Heart left ventricle (tissue), 16 donors: ENCODE measurements at regions not wholly inside any gene's neighbourhood (a gene's known extent, or its start where the extent isn't known, plus 50 kb on each side); places are given as distances from the start of the nearest gene placed in this dataset.
A peak's percentile ranks its signal among the peaks of the same experiment; 100 is the strongest.

ENCODE experiments used
- ATAC-seq, 4 donors: fragments of 200-7000 bp; cut with Tn5 transposase; one replicate each; pipeline ENCODE4 v1.9.1; 2020 to 2022; ENCODE audit warnings: moderate library complexity in 4 of 4, mild to moderate bottlenecking in 3 of 4, moderate number of reproducible peaks in 1 of 4
- DNase-seq, 5 donors: peaks; one replicate each; pipeline ENCODE4 v3.0.0-alpha.2; 2020
- H3K27ac ChIP-seq, 12 donors: fragments of 200-600 bp; sonication (generic) in 4 of 12; one replicate each; pipeline versions ENCODE4 v1.5.0 to v1.8.0; 2016 to 2022; ENCODE audit warnings: mild to moderate bottlenecking in 2 of 12
- H3K27me3 ChIP-seq, 9 donors: fragments of 200-600 bp; sonication (generic) in 2 of 9; one replicate each; pipeline versions ENCODE4 v1.5.1 to v1.8.0; 2016 to 2022; ENCODE audit warnings: mild to moderate bottlenecking in 3 of 9
- H3K36me3 ChIP-seq, 9 donors: fragments of 200-600 bp; sonication (generic) in 2 of 9; one replicate each; pipeline versions ENCODE4 v1.5.0 to v1.8.0; 2018 to 2022; ENCODE audit warnings: mild to moderate bottlenecking in 2 of 9
- H3K4me1 ChIP-seq, 12 donors: fragments of 200-600 bp; sonication (generic) in 4 of 12; one replicate each; pipeline versions ENCODE4 v1.5.0 to v1.8.0; 2016 to 2022; ENCODE audit warnings: mild to moderate bottlenecking in 3 of 12
- H3K4me3 ChIP-seq, 12 donors: fragments of 200-600 bp; sonication (generic) in 4 of 12; one replicate each; pipeline versions ENCODE4 v1.5.0 to v1.8.0; 2017 to 2022; ENCODE audit warnings: mild to moderate bottlenecking in 9 of 12, moderate library complexity in 4 of 12
- H3K9me3 ChIP-seq, 12 donors: fragments of 200-600 bp; sonication (generic) in 4 of 12; one replicate each; pipeline versions ENCODE4 v1.5.0 to v1.8.0; 2016 to 2022; ENCODE audit warnings: mild to moderate bottlenecking in 1 of 12
- POLR2A ChIP-seq, 2 donors: fragments of 450-650 bp; IDR thresholded peaks; one replicate each; pipeline ENCODE4 v1.6.1; 2017; ENCODE audit warnings: antibody characterized with exemption in 2 of 2, mild to moderate bottlenecking in 2 of 2, moderate library complexity in 2 of 2
- WGBS, 4 donors: extraction: QIAGEN DNeasy Blood & Tissue Kit in 2 of 4; methylation state at CpG; one replicate each; pipeline versions ENCODE4 v1.1.5 to v1.1.7; 2013 to 2018; 5-methylcytosine and 5-hydroxymethylcytosine counted together
- intact Hi-C, 10 donors: fragments of 100-400 bp; cut with DNase I; formaldehyde crosslinking; loops; one replicate each; pipeline versions ENCODE4 v1.11.1 to v1.14.2; 2022
- TF ChIP-seq, protein P1 (sequence below), 12 donors: fragments of 200-600 bp; sonication (generic) in 4 of 12; IDR thresholded peaks; one replicate each; pipeline versions ENCODE4 v1.5.0 to v1.8.0; 2018 to 2022; ENCODE audit warnings: antibody characterized with exemption in 12 of 12, mild to moderate bottlenecking in 5 of 12
- donor health status: ischemic (EF 13 %, LVEDD 7.1; RV severe dilation, severe dysfunction).
- donor health status: healthy with polysubstance abuse.
- donor health status: DM: no; HTN: yes; CAD: no.
- donor health status: DM: no; HTN: no; CAD: no.
- donor health status: ischemic (EF 25% LVEDD 6.9; RV normal size, moderate dysfunction).
- donor health status: ischemic (EF 25% LVEDD 5.7; RV mildly dilated, moderate dysfunction).
- donor health status: healthy.
- donor health status: DM: yes; HTN: yes; CAD: no.
- donor health status: ischemic (EF 35%, LVEDD 5.7; RV mildly dilated, moderate dysfunction).
- donor health status: nonischemic (EF 11% LVEDD 7.7; RV severe dilation, severe dysfunction).
- donor health status: DM: yes; HTN: yes; CAD: no.
- donor health status: PGD.
- donor health status: ischemic (EF 29% LVEDD 5.4; RV normal size, mild dysfunction).
- donor health status: nonischemic (EF 23%, LVEDD 6.1; RV moderate dilation, normal function).

DNA sequence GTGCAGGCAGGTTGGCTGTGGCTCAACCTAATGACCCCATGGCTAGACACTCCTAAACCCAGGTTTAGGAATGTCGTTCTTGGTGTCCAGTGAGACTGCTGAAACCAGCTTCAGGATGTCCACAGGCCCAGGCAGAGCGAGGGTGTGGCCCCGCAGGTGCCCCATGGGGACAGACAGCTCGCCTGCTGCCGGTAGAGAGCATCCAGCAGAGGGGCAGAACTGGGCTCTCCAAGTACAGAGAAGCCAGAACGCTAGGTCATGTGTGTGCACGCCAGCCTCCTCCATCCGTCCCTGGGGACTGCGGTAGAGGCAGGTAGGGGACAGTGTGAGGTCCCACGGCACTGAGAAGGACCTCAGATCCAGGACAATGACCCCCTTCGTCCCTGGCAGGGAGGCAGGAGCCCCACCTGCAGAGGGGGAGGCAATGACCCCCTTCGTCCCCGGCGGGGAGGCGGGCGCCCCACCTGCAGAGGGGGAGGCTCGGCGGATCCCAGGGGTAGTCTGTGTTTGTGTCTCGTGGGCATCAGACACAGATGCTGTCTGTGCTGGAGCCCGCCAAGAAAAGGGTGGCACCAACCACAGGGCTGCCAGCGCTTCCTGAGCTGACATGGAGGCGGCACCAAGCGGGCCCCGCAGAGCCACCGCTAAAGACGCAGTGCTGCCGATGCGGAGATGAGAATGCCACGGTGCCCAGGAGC lies 118.4 kb downstream of the FAM53A start:
- DNase-seq, result peak in 3 of 5 donors; percentile 15 to 55 (median 18)
- ATAC-seq, result no peak
- Histone ChIP-seq H3K27ac (no peak overlapping the region), H3K36me3 (no peaks in the 10 kb centered on the region), H3K4me1 (no peaks in the 10 kb centered on the region), H3K9me3 (no peaks in the 10 kb centered on the region), H3K4me3 (no peak overlapping the region), H3K27me3 (peaks cover 0 to 66% (median 28%) of the 10 kb centered on the region in 9 donors)
- intact Hi-C loops, result no loop called here
- whole genome bisulfite sequencing, 4 donors, result 69 to 78% (median 75%) methylated on average over 25 to 29 of the region's 29 CpGs
- no peak for TF ChIP-seq POLR2A (IDR thresholded peaks at IDR 0.05)
- TF ChIP-seq, protein P1, sequence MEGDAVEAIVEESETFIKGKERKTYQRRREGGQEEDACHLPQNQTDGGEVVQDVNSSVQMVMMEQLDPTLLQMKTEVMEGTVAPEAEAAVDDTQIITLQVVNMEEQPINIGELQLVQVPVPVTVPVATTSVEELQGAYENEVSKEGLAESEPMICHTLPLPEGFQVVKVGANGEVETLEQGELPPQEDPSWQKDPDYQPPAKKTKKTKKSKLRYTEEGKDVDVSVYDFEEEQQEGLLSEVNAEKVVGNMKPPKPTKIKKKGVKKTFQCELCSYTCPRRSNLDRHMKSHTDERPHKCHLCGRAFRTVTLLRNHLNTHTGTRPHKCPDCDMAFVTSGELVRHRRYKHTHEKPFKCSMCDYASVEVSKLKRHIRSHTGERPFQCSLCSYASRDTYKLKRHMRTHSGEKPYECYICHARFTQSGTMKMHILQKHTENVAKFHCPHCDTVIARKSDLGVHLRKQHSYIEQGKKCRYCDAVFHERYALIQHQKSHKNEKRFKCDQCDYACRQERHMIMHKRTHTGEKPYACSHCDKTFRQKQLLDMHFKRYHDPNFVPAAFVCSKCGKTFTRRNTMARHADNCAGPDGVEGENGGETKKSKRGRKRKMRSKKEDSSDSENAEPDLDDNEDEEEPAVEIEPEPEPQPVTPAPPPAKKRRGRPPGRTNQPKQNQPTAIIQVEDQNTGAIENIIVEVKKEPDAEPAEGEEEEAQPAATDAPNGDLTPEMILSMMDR (IDR thresholded peaks at IDR 0.05), result no peak

DNA sequence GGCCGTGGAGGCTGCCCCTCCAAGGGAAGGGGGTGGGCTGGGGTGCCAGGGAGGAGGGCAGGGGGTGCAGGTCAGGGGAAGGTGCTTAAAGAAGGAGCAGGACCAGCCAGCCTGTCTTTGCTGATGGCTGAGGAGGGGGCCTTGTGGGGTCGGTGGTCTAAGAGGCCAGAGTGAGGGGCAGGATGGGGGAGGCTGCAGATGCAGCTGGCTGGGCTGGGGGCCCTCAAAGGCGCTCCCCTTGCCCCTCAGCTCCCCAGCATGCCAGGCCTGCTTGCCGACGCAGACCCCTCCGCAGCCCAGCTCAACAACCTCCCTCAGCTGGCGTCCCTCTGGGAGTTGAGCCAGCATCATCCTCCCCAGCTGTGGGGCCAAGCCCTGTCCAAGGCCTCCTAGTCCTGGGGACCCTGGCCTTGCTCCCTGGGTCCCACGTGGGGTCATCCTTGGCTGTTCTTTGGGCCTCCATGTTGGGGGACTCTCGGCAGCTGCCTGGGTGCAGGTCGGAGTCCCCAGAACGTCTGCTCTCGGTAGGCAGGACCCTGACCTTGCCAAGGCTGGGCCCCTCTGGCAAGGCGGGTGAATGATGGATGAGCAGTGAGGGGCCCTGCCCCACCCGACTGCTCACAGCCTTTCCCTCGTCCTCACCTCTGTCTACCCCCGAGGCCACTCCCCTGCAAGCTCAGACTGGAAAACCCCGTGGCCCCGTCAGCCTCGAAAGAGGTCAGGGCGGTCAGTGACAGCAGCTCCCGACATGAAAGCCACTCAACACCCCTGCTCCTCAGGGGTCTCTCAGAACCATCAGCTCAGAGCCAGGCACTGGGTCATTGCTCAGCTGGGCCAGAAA lies 119.4 kb downstream of the FAM53A start:
- peak in 3 of 5 donors; percentile 14 to 44 (median 18) for DNase-seq
- TF ChIP-seq POLR2A (IDR thresholded peaks at IDR 0.05), result no peak
- TF ChIP-seq, protein P1 (IDR thresholded peaks at IDR 0.05), result no peak
- Histone ChIP-seq H3K4me1 (no peaks in the 10 kb centered on the region), H3K36me3 (no peaks in the 10 kb centered on the region), H3K27me3 (peaks cover 0 to 75% (median 28%) of the 10 kb centered on the region in 9 donors), H3K9me3 (no peaks in the 10 kb centered on the region), H3K27ac (no peak overlapping the region), H3K4me3 (no peak overlapping the region)
- intact Hi-C loops, result no loop called here
- ATAC-seq, result no peak
- WGBS, 4 donors, result 42 to 52% (median 49%) methylated on average over 16 to 21 of the region's 21 CpGs

- ATAC-seq, result no peak
- TF ChIP-seq, protein P1 (IDR thresholded peaks at IDR 0.05), result no peak
- no peak for TF ChIP-seq POLR2A (IDR thresholded peaks at IDR 0.05)
- peaks cover 0 to 84% (median 28%) of the 10 kb centered on the region in 9 donors for H3K27me3 ChIP-seq
- H3K27ac ChIP-seq, result no peak overlapping the region
- no peak overlapping the region for H3K4me3 ChIP-seq
- H3K9me3 ChIP-seq, result no peaks in the 10 kb centered on the region
- H3K4me1 ChIP-seq, result no peaks in the 10 kb centered on the region
- no peaks in the 10 kb centered on the region for H3K36me3 ChIP-seq
- intact Hi-C loops, result no loop called here
- DNase-seq, result peak in 1 of 5 donors; percentile 23
- 56 to 66% (median 60%) methylated on average over 14 to 20 of the region's 20 CpGs for WGBS, 4 donors
Observed at GRCh38 chr4:1563768-1564485, 120.2 kb downstream of the FAM53A start.

DNA sequence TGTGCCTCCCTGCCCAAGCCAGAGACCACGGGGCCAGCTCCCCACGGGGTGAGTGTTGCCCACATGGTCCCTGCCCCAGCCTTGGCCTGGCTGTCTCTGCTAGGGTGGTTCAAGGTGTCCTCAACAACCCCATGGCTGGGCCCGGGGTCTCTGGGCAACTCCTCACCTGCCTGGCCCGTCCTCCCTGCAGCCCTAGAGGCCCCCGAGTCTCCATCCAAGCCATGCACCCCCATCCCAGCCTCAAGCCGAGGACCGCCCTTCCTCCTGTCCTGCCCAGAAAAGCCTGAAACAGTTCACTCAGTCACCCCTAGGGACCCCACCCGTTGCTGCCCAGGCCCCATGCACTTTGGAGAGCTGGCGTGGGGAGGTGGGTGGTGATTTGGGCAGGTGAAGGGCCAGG lies 120.9 kb downstream of the FAM53A start:
- no peak overlapping the region for H3K4me3 ChIP-seq
- TF ChIP-seq, protein P1 (IDR thresholded peaks at IDR 0.05), result no peak
- TF ChIP-seq POLR2A (IDR thresholded peaks at IDR 0.05), result no peak
- H3K9me3 ChIP-seq, result no peaks in the 10 kb centered on the region
- H3K27ac ChIP-seq, result no peak overlapping the region
- DNase-seq (no peak), ATAC-seq (no peak)
- H3K4me1 ChIP-seq, result no peaks in the 10 kb centered on the region
- H3K36me3 ChIP-seq, result no peaks in the 10 kb centered on the region
- H3K27me3 ChIP-seq, result peaks cover 0 to 88% (median 28%) of the 10 kb centered on the region in 9 donors
- intact Hi-C loops, result no loop called here
- 68 to 85% (median 72%) methylated on average over 4 to 9 of the region's 9 CpGs for WGBS, 4 donors
